Fibroblast of lung (primary cell): ENCODE measurements at regions not wholly inside any gene's neighbourhood (a gene's known extent, or its start where the extent isn't known, plus 50 kb on each side); places are given as distances from the start of the nearest gene placed in this dataset.

ENCODE experiments used
- DNase-seq, 2 donors: peaks; one replicate each; pipeline versions ENCODE4 v3.0.0 to v3.0.0-alpha.2; 2010; ENCODE audit warnings: low read depth in 2 of 2
- H2AFZ ChIP-seq: 2 replicates; pipeline ENCODE4 v1.5.1; 2012; ENCODE audit warnings: low read length, control low read depth, inconsistent platforms
- H3K27ac ChIP-seq: 2 replicates; pipeline ENCODE4 v1.5.1; 2011; ENCODE audit warnings: low read length, control low read depth; ENCODE audit not compliant: insufficient read depth
- H3K27me3 ChIP-seq: 2 replicates; pipeline ENCODE4 v1.5.1; 2011; ENCODE audit warnings: mild to moderate bottlenecking, low read length; ENCODE audit not compliant: control insufficient read depth, insufficient read depth
- H3K36me3 ChIP-seq: 2 replicates; pipeline ENCODE4 v1.5.1; 2011; ENCODE audit warnings: low read length; ENCODE audit not compliant: control insufficient read depth, insufficient read depth
- H3K4me1 ChIP-seq: 2 replicates; pipeline ENCODE4 v1.5.1; 2011; ENCODE audit warnings: low read length; ENCODE audit not compliant: control insufficient read depth, insufficient read depth; ENCODE audit errors: extremely low read depth
- H3K4me2 ChIP-seq: 2 replicates; pipeline ENCODE4 v1.5.1; 2011; ENCODE audit warnings: low read length, control low read depth; ENCODE audit not compliant: insufficient read depth; ENCODE audit errors: extremely low read depth
- H3K4me3 ChIP-seq, 4 experiments: fragments of 200-600 bp in 1 of 4; sonication (generic) in 1 of 4; replicated peaks in 1 of 4; 2 replicates each; pipeline ENCODE4 v1.5.1; 2011 to 2016; ENCODE audit warnings: low read length in 4 of 4, low read depth in 3 of 4, mild to moderate bottlenecking in 3 of 4, control low read depth in 2 of 4, inconsistent platforms in 1 of 4, mixed read lengths in 1 of 4; ENCODE audit not compliant: insufficient read depth in 1 of 4; ENCODE audit errors: control extremely low read depth in 1 of 4
- H3K79me2 ChIP-seq: 2 replicates; pipeline ENCODE4 v1.5.1; 2012; ENCODE audit warnings: mild to moderate bottlenecking, low read length, inconsistent platforms; ENCODE audit not compliant: control insufficient read depth, insufficient read depth
- H3K9ac ChIP-seq: 2 replicates; pipeline ENCODE4 v1.5.1; 2011; ENCODE audit warnings: mild to moderate bottlenecking, low read length, control low read depth; ENCODE audit not compliant: insufficient read depth
- H3K9me3 ChIP-seq: 2 replicates; pipeline ENCODE4 v1.5.1; 2012; ENCODE audit warnings: low read depth, low read length; ENCODE audit not compliant: control insufficient read depth, insufficient read depth
- H4K20me1 ChIP-seq: 2 replicates; pipeline ENCODE4 v1.5.1; 2011; ENCODE audit warnings: low read length; ENCODE audit not compliant: control insufficient read depth, insufficient read depth; ENCODE audit errors: extremely low read depth
- EZH2 ChIP-seq: IDR thresholded peaks from 2 replicates; pipeline ENCODE4 v1.5.1; 2012; ENCODE audit warnings: low read length, control low read depth, mild to moderate bottlenecking; ENCODE audit errors: missing control alignments
- TF ChIP-seq, protein P1 (sequence below), 2 donors: IDR thresholded peaks in 1 of 2; conservative IDR thresholded peaks in 1 of 2; 1 replicate in 1 of 2; 2 replicates in 1 of 2; pipeline ENCODE4 v1.5.1; 2011 to 2012; ENCODE audit warnings: low read length in 2 of 2, control low read depth in 1 of 2, inconsistent platforms in 1 of 2, low read depth in 1 of 2, mild to moderate bottlenecking in 1 of 2

GRCh38 chr11:130547761-130548490, 99.5 kb downstream of the ADAMTS15 start:
- H3K4me1 ChIP-seq = peaks cover under 1% of the 10 kb centered on the region
- no peak for TF ChIP-seq EZH2
- TF ChIP-seq, protein P1, sequence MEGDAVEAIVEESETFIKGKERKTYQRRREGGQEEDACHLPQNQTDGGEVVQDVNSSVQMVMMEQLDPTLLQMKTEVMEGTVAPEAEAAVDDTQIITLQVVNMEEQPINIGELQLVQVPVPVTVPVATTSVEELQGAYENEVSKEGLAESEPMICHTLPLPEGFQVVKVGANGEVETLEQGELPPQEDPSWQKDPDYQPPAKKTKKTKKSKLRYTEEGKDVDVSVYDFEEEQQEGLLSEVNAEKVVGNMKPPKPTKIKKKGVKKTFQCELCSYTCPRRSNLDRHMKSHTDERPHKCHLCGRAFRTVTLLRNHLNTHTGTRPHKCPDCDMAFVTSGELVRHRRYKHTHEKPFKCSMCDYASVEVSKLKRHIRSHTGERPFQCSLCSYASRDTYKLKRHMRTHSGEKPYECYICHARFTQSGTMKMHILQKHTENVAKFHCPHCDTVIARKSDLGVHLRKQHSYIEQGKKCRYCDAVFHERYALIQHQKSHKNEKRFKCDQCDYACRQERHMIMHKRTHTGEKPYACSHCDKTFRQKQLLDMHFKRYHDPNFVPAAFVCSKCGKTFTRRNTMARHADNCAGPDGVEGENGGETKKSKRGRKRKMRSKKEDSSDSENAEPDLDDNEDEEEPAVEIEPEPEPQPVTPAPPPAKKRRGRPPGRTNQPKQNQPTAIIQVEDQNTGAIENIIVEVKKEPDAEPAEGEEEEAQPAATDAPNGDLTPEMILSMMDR (conservative IDR thresholded peaks at IDR 0.05 in 1 of 2, IDR thresholded peaks at IDR 0.05 in 1 of 2; ENCODE audit: low read depth in 1 of 2, low read length in 2 of 2) = no peak
- no peaks in the 10 kb centered on the region for H4K20me1 ChIP-seq

GRCh38 chr11:130548491-130548833, 100.0 kb downstream of the ADAMTS15 start:
- H3K36me3 ChIP-seq = no peaks in the 10 kb centered on the region
- no peaks in the 10 kb centered on the region for H4K20me1 ChIP-seq
- TF ChIP-seq, protein P1 (conservative IDR thresholded peaks at IDR 0.05 in 1 of 2, IDR thresholded peaks at IDR 0.05 in 1 of 2; ENCODE audit: low read depth in 1 of 2, low read length in 2 of 2) = no peak
- no peak for TF ChIP-seq EZH2
- no peak overlapping the region for H3K9ac ChIP-seq
- H3K79me2 ChIP-seq = no peaks in the 10 kb centered on the region
- no peak overlapping the region for H3K4me3 ChIP-seq
- no peak for DNase-seq
- H3K4me2 ChIP-seq = no peak overlapping the region
- H3K27me3 ChIP-seq = no peaks in the 10 kb centered on the region
- no peak overlapping the region for H2AFZ ChIP-seq
- H3K4me1 ChIP-seq = peaks cover 2% of the 10 kb centered on the region
- no peaks in the 10 kb centered on the region for H3K9me3 ChIP-seq
- no peak overlapping the region for H3K27ac ChIP-seq

More at GRCh38 chr11:130547761-130548490, 99.5 kb downstream of the ADAMTS15 start:
- H3K27ac ChIP-seq = no peak overlapping the region
- H3K79me2 ChIP-seq = no peaks in the 10 kb centered on the region
- no peak overlapping the region for H2AFZ ChIP-seq
- no peak overlapping the region for H3K9ac ChIP-seq
- no peak overlapping the region for H3K4me2 ChIP-seq
- no peak overlapping the region for H3K4me3 ChIP-seq
- no peaks in the 10 kb centered on the region for H3K36me3 ChIP-seq
- no peaks in the 10 kb centered on the region for H3K27me3 ChIP-seq
- no peak for DNase-seq
- H3K9me3 ChIP-seq = no peaks in the 10 kb centered on the region

DNA sequence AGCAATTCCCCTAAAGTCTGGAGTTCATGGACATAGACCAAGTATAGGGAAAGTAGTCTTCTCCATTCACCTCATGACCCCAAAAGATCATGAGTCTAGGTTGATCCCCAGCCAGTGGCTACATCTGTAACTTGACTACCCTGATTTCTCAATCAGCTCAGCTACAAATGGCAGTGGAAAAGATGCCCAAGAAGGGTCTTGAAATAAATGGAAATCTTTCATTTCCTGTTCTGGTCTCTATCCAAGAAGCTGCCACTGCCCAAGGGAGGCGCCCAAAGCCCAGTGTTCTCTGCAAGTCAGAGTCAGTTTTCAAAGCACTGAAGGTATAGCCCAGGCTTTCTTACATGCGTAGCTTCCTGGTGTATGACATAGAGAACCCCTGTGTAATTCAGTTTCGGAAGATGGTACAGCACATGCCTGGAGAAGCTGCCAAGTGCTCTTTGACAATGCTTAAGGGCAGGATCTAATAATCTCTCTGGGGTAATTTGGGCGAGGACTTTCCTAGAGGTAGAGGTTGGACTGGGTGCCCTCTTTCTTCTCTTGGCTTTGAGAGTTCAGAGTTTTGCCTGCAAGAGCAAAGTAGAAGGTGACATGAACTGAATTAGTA, 101.1 kb downstream of the ADAMTS15 start:
- no peak overlapping the region for H3K4me3 ChIP-seq
- no peak overlapping the region for H3K27ac ChIP-seq
- H2AFZ ChIP-seq = no peak overlapping the region
- H3K27me3 ChIP-seq = no peaks in the 10 kb centered on the region
- no peak overlapping the region for H3K9ac ChIP-seq
- H3K36me3 ChIP-seq = no peaks in the 10 kb centered on the region
- H3K79me2 ChIP-seq = no peaks in the 10 kb centered on the region
- H3K9me3 ChIP-seq = no peaks in the 10 kb centered on the region
- H3K4me1 ChIP-seq = peaks cover 4% of the 10 kb centered on the region
- no peaks in the 10 kb centered on the region for H4K20me1 ChIP-seq
- peak in 1 of 2 donors; percentile 59 for DNase-seq
- TF ChIP-seq, protein P1 (conservative IDR thresholded peaks at IDR 0.05 in 1 of 2, IDR thresholded peaks at IDR 0.05 in 1 of 2; ENCODE audit: low read depth in 1 of 2, low read length in 2 of 2) = no peak
- H3K4me2 ChIP-seq = no peak overlapping the region
